Hepatocyte (in vitro differentiated cells): ENCODE measurements at regions not wholly inside any gene's neighbourhood (a gene's known extent, or its start where the extent isn't known, plus 50 kb on each side); places are given as distances from the start of the nearest gene placed in this dataset.
"Not testable (repeated sequence)": the region's sequence is repeated elsewhere in the genome, so short reads cannot be mapped to it uniquely, and the experiment has no call there.

Source experiments
- CTCF ChIP-seq: fragments of 200-600 bp; sonication (generic); IDR thresholded peaks from 2 replicates; pipeline ENCODE4 v1.5.1; 2016; ENCODE audit warnings: antibody characterized with exemption, mild to moderate bottlenecking; ENCODE audit not compliant: poor library complexity
- EZH2 ChIP-seq: fragments of 200-600 bp; sonication (generic); IDR thresholded peaks from 2 replicates; pipeline ENCODE4 v1.6.1; 2016; ENCODE audit warnings: antibody characterized with exemption, mild to moderate bottlenecking, borderline replicate concordance
- EZH2phosphoT487 ChIP-seq: fragments of 200-600 bp; sonication (generic); IDR thresholded peaks from one replicate; pipeline ENCODE4 v1.6.1; 2018; ENCODE audit warnings: antibody characterized with exemption, mild to moderate bottlenecking, low read depth, moderate library complexity; ENCODE audit not compliant: unreplicated experiment, severe bottlenecking

- not testable (repeated sequence) for TF ChIP-seq CTCF, EZH2, EZH2phosphoT487
Observed at GRCh38 chr11:67727066-67728040, 52.9 kb upstream of the ALDH3B2 start.
